ENCODE measurements at regions not wholly inside any gene's neighbourhood (a gene's known extent, or its start where the extent isn't known, plus 50 kb on each side); places are given as distances from the start of the nearest gene placed in this dataset.

- H3K9me3 Mint-ChIP-seq = peaks cover 0 to 2% of the 10 kb centered on the region in 2 donors
- H3K4me1 Mint-ChIP-seq (ENCODE audit: low read depth) = peaks cover 10% of the 10 kb centered on the region
- H3K36me3 Mint-ChIP-seq (ENCODE audit: insufficient read depth in 2 of 2) = no peaks in the 10 kb centered on the region
- H3K27ac Mint-ChIP-seq = no peak overlapping the region
- DNase-seq (no peak), ATAC-seq (replicated peaks in 1 of 2) (no peak)
- H3K27me3 Mint-ChIP-seq (ENCODE audit: low read depth) = peaks cover 9% of the 10 kb centered on the region
- no peak overlapping the region for H3K4me3 Mint-ChIP-seq
Measured at GRCh38 chr22:27138471-27138870, 481.1 kb downstream of the MIAT start.

DNA sequence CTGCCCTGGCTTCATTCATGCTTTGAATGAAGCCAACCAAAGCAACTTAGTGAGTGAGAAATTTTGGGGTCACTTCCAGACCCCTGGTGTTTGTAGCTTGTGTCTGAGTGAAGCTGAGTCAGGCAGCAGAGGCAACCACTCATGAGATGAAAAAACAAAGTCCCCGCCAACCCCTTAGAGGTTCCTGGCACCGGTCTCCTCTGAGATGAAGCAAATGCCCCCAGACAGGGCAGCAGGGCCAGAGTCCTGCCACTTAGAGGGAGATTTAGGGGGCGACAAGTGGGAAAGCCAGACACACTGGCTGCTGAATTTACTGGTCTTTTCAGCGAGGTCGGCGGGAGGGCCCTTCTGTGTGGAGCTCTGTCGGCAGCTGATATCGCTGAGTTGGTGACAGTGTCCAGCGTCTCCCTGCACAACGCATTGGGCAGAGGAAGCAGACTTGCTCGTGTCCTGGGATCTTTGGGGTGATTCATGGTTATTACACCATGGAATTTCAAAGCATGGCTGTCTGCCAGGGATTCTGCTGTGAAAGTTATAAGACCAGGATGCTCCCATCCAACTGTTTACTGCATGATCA is 482.6 kb downstream of the MIAT start:
- ATAC-seq (replicated peaks in 1 of 2) (no peak), DNase-seq (no peak)
- Mint-ChIP-seq H3K27ac (no peak overlapping the region), H3K4me3 (no peak overlapping the region), H3K27me3 (ENCODE audit: low read depth) (peaks cover 4% of the 10 kb centered on the region), H3K36me3 (ENCODE audit: insufficient read depth in 2 of 2) (no peaks in the 10 kb centered on the region), H3K9me3 (peaks cover 0 to 2% of the 10 kb centered on the region in 2 donors), H3K4me1 (ENCODE audit: low read depth) (no peaks in the 10 kb centered on the region)

DNA sequence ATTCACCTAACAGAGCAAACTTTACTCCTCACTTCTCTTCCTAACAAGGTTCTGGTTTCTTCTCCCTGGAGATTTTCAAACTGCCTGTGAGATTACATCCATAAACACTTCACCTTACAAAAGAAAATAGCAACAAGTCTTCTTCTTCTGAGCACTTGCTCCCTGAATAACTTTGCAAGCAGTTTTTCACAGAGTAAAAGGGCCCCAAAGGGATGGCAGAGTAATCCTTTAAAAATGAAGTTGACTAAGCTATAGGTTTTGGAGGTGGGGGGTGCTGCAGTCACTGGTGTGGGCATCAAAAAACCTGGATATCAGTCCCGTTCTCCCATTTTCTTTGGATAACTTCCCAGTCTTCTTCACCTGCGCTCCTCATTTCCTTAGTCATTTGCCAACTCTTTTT is 484.9 kb downstream of the MIAT start:
- no peak for ATAC-seq (replicated peaks in 1 of 2)
- no peak for DNase-seq
- Mint-ChIP-seq H3K27me3 (ENCODE audit: low read depth) (peaks cover 4% of the 10 kb centered on the region), H3K4me3 (no peak overlapping the region), H3K9me3 (no peaks in the 10 kb centered on the region), H3K27ac (no peak overlapping the region), H3K4me1 (ENCODE audit: low read depth) (no peaks in the 10 kb centered on the region), H3K36me3 (ENCODE audit: insufficient read depth in 2 of 2) (no peaks in the 10 kb centered on the region)

- DNase-seq = no peak
- no peak for ATAC-seq (replicated peaks in 1 of 2)
- peaks cover 12% of the 10 kb centered on the region for H3K27me3 Mint-ChIP-seq (ENCODE audit: low read depth)
- H3K36me3 Mint-ChIP-seq (ENCODE audit: insufficient read depth in 2 of 2) = peaks cover 0 to 3% of the 10 kb centered on the region in 2 donors
- no peaks in the 10 kb centered on the region for H3K4me1 Mint-ChIP-seq (ENCODE audit: low read depth)
- no peak overlapping the region for H3K4me3 Mint-ChIP-seq
- no peak overlapping the region for H3K27ac Mint-ChIP-seq
- peaks cover 3 to 5% of the 10 kb centered on the region in 2 donors for H3K9me3 Mint-ChIP-seq
Measured at GRCh38 chr22:27144321-27144720, 486.9 kb downstream of the MIAT start.

GRCh38 chr22:27146866-27147633 is 489.7 kb downstream of the MIAT start:
- peaks cover 2 to 3% of the 10 kb centered on the region in 2 donors for H3K36me3 Mint-ChIP-seq (ENCODE audit: insufficient read depth in 2 of 2)
- H3K4me1 Mint-ChIP-seq (ENCODE audit: low read depth) = peaks cover 6% of the 10 kb centered on the region
- peaks cover 28% of the 10 kb centered on the region for H3K27me3 Mint-ChIP-seq (ENCODE audit: low read depth)
- DNase-seq (no peak), ATAC-seq (replicated peaks in 1 of 2) (no peak)
- H3K9me3 Mint-ChIP-seq = peaks cover 3 to 5% of the 10 kb centered on the region in 2 donors
- H3K27ac Mint-ChIP-seq = no peak overlapping the region
- no peak overlapping the region for H3K4me3 Mint-ChIP-seq

- no peak for ATAC-seq (replicated peaks in 1 of 2)
- H3K36me3 Mint-ChIP-seq (ENCODE audit: insufficient read depth in 2 of 2) = peaks cover 2 to 3% of the 10 kb centered on the region in 2 donors
- H3K4me1 Mint-ChIP-seq (ENCODE audit: low read depth) = peaks cover 6% of the 10 kb centered on the region
- peaks cover 3 to 5% of the 10 kb centered on the region in 2 donors for H3K9me3 Mint-ChIP-seq
- H3K27ac Mint-ChIP-seq = no peak overlapping the region
- H3K27me3 Mint-ChIP-seq (ENCODE audit: low read depth) = peaks cover 29% of the 10 kb centered on the region
- no peak overlapping the region for H3K4me3 Mint-ChIP-seq
- DNase-seq = no peak
Measured at GRCh38 chr22:27148055-27148454, 490.7 kb downstream of the MIAT start.

GRCh38 chr22:27148886-27149470 is 491.6 kb downstream of the MIAT start:
- Mint-ChIP-seq H3K4me1 (ENCODE audit: low read depth) (peaks cover 6% of the 10 kb centered on the region), H3K9me3 (peaks cover 5 to 7% of the 10 kb centered on the region in 2 donors), H3K27ac (no peak overlapping the region), H3K36me3 (ENCODE audit: insufficient read depth in 2 of 2) (peaks cover 2 to 3% of the 10 kb centered on the region in 2 donors), H3K4me3 (no peak overlapping the region), H3K27me3 (ENCODE audit: low read depth) (peaks cover 34% of the 10 kb centered on the region)
- ATAC-seq (replicated peaks in 1 of 2) (no peak), DNase-seq (no peak)

- H3K27me3 Mint-ChIP-seq (ENCODE audit: low read depth) = peaks cover 34% of the 10 kb centered on the region
- H3K4me3 Mint-ChIP-seq = peak overlapping the region in 1 of 2 donors; percentile 13
- no peak overlapping the region for H3K27ac Mint-ChIP-seq
- peaks cover 2 to 3% of the 10 kb centered on the region in 2 donors for H3K36me3 Mint-ChIP-seq (ENCODE audit: insufficient read depth in 2 of 2)
- peaks cover 5 to 7% of the 10 kb centered on the region in 2 donors for H3K9me3 Mint-ChIP-seq
- no peak for DNase-seq
- peaks cover 6% of the 10 kb centered on the region for H3K4me1 Mint-ChIP-seq (ENCODE audit: low read depth)
- no peak for ATAC-seq (replicated peaks in 1 of 2)
Measured at GRCh38 chr22:27149921-27150543, 492.6 kb downstream of the MIAT start.

- Mint-ChIP-seq H3K27ac (no peak overlapping the region), H3K36me3 (ENCODE audit: insufficient read depth in 2 of 2) (peaks cover 2 to 3% of the 10 kb centered on the region in 2 donors), H3K4me1 (ENCODE audit: low read depth) (peaks cover 6% of the 10 kb centered on the region), H3K27me3 (ENCODE audit: low read depth) (peaks cover 34% of the 10 kb centered on the region), H3K9me3 (peaks cover 5 to 7% of the 10 kb centered on the region in 2 donors), H3K4me3 (peak overlapping the region in 1 of 2 donors; percentile 13)
- ATAC-seq (replicated peaks in 1 of 2) = peak; percentile 34 to 52
- no peak for DNase-seq
Measured at GRCh38 chr22:27150544-27150941, 493.2 kb downstream of the MIAT start.

GRCh38 chr22:27151407-27151806 is 494.0 kb downstream of the MIAT start:
- H3K4me3 Mint-ChIP-seq = no peak overlapping the region
- H3K9me3 Mint-ChIP-seq = peaks cover 5 to 7% of the 10 kb centered on the region in 2 donors
- H3K27ac Mint-ChIP-seq = no peak overlapping the region
- peaks cover 2 to 3% of the 10 kb centered on the region in 2 donors for H3K36me3 Mint-ChIP-seq (ENCODE audit: insufficient read depth in 2 of 2)
- H3K4me1 Mint-ChIP-seq (ENCODE audit: low read depth) = peaks cover 6% of the 10 kb centered on the region
- peaks cover 34% of the 10 kb centered on the region for H3K27me3 Mint-ChIP-seq (ENCODE audit: low read depth)
- ATAC-seq (replicated peaks in 1 of 2) (no peak), DNase-seq (no peak)

DNA sequence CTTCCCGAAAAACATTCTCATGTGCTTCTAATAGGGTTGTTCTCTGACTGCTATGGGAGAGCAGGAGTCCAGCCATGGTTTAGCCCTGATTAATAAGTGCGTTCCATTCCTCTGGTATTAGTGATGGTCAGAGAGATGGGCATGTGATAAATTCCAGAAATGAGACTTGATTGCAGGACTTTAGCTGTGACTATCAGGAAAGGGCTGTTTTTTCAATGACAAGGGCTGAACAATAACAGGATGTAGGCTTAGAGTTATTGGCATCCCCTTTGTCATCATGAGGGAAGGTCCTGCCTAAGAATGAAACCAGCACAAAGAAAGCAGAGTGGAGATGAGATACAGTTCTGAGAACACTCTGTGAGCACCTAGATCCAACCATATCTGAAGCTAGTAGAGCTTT is 494.6 kb downstream of the MIAT start:
- peaks cover 2 to 3% of the 10 kb centered on the region in 2 donors for H3K36me3 Mint-ChIP-seq (ENCODE audit: insufficient read depth in 2 of 2)
- H3K4me1 Mint-ChIP-seq (ENCODE audit: low read depth) = peaks cover 6% of the 10 kb centered on the region
- no peak for DNase-seq
- H3K27me3 Mint-ChIP-seq (ENCODE audit: low read depth) = peaks cover 34% of the 10 kb centered on the region
- peaks cover 5 to 7% of the 10 kb centered on the region in 2 donors for H3K9me3 Mint-ChIP-seq
- no peak for ATAC-seq (replicated peaks in 1 of 2)
- no peak overlapping the region for H3K27ac Mint-ChIP-seq
- no peak overlapping the region for H3K4me3 Mint-ChIP-seq

DNA sequence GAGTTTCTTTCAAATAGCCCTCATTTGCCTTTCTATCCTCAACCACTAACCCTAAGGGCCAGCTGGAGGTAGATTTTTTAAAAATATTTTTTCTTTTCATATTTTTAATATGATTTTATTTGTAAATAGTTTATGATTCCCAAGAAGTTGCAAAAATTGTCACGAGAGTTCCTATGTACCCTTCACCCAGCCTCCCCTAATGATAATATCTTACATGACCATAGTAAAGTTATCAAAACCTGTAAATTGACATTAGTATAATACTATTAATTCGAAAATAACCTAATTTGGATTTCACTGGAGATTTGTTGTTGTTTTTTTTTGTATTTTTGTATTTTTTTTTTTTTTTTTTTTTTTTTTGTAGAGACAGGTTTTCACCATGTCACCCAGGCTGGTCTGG is 495.5 kb downstream of the MIAT start:
- peaks cover 6% of the 10 kb centered on the region for H3K4me1 Mint-ChIP-seq (ENCODE audit: low read depth)
- H3K27me3 Mint-ChIP-seq (ENCODE audit: low read depth) = peaks cover 34% of the 10 kb centered on the region
- ATAC-seq (replicated peaks in 1 of 2) = no peak
- no peak for DNase-seq
- peaks cover 2 to 3% of the 10 kb centered on the region in 2 donors for H3K36me3 Mint-ChIP-seq (ENCODE audit: insufficient read depth in 2 of 2)
- peaks cover 5 to 7% of the 10 kb centered on the region in 2 donors for H3K9me3 Mint-ChIP-seq
- H3K4me3 Mint-ChIP-seq = no peak overlapping the region
- no peak overlapping the region for H3K27ac Mint-ChIP-seq

DNA sequence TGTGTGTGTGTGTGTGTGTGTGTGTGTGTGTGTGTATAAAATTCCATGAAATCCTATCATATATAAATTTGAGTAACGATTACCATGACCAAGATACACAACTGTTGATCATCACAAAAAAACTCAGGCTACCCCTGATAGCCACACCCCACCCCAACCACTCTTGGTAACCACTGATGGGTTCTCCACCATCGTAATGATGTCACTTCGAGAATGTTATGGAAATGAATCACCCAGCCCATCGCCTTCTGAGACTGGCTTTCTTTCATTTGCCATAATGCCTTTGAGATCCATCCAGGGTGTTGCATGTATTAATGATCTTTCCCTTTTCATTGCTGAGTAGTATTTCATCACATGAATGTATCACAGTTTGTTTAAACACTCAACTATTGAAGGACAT is 496.0 kb downstream of the MIAT start:
- H3K27me3 Mint-ChIP-seq (ENCODE audit: low read depth) = peaks cover 34% of the 10 kb centered on the region
- H3K4me3 Mint-ChIP-seq = no peak overlapping the region
- no peak for DNase-seq
- peaks cover 6% of the 10 kb centered on the region for H3K4me1 Mint-ChIP-seq (ENCODE audit: low read depth)
- peaks cover 5 to 7% of the 10 kb centered on the region in 2 donors for H3K9me3 Mint-ChIP-seq
- ATAC-seq (replicated peaks in 1 of 2) = no peak
- no peak overlapping the region for H3K27ac Mint-ChIP-seq
- peaks cover 2 to 3% of the 10 kb centered on the region in 2 donors for H3K36me3 Mint-ChIP-seq (ENCODE audit: insufficient read depth in 2 of 2)
